Epidermal melanocyte (primary cell): ENCODE measurements at regions not wholly inside any gene's neighbourhood (a gene's known extent, or its start where the extent isn't known, plus 50 kb on each side); places are given as distances from the start of the nearest gene placed in this dataset.
A peak's percentile ranks its signal among the peaks of the same experiment; 100 is the strongest.

ENCODE experiments used
- DNase-seq: peaks from one replicate; pipeline ENCODE4 v3.0.0; 2011; ENCODE audit warnings: low spot score; ENCODE audit not compliant: insufficient read length

GRCh38 chr1:14439015-14439414 lies 159.5 kb upstream of the KAZN start:
- no peak for DNase-seq

GRCh38 chr1:14440166-14440565 lies 158.3 kb upstream of the KAZN start:
- DNase-seq, result no peak

GRCh38 chr1:14440731-14441130 lies 157.8 kb upstream of the KAZN start:
- no peak for DNase-seq

GRCh38 chr1:14441302-14441741 lies 157.2 kb upstream of the KAZN start:
- DNase-seq, result no peak

- no peak for DNase-seq
Measured at GRCh38 chr1:14442669-14443068, 155.8 kb upstream of the KAZN start.

- DNase-seq, result no peak
Measured at GRCh38 chr1:14443164-14443787, 155.2 kb upstream of the KAZN start.

- DNase-seq, result no peak
Measured at GRCh38 chr1:14451217-14451616, 147.3 kb upstream of the KAZN start.

DNA sequence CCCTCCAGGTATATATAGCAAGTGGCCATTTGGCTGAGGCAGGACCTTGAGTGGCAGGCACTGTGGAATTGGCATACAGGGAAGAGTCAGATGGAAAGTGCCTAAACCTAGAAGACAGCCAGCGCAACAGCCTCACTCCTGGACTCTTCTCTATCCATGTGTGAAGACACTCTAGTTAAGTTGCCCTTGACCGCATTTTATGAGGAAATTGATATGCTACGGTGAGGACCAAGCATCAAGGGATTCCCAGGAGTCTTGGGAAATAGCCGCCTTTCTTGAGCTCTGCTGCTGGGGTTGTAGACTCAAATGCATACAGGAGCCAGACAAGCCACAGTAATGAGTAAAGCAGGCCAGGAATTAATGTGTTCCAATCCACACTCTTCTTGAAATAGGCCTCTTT lies 145.9 kb upstream of the KAZN start:
- DNase-seq, result no peak

DNA sequence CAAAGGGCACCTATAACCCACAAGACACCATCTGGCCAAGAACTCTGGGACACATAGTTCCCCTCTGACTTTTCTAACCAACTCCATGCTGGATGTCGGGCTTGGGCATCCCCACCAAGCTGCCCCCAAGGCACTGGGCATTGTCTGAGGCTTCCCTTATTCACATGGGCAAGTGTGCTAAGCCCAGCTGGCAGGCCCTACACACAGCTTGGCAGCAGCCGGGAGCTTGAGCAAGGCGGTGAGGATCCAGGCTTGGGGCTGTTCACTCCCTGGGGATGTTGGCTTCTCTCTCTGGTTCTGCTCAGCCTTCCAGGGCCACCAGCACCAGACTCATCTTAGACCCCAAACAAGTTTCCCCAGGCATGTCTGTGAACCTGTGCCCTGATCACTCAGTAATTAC lies 138.3 kb upstream of the KAZN start:
- DNase-seq, result no peak

- no peak for DNase-seq
Measured at GRCh38 chr1:14462851-14463250, 135.6 kb upstream of the KAZN start.

- no peak for DNase-seq
Measured at GRCh38 chr1:14466006-14466405, 132.5 kb upstream of the KAZN start.

- no peak for DNase-seq
Measured at GRCh38 chr1:14467112-14467511, 131.4 kb upstream of the KAZN start.

GRCh38 chr1:14468751-14469150 lies 129.7 kb upstream of the KAZN start:
- no peak for DNase-seq

DNA sequence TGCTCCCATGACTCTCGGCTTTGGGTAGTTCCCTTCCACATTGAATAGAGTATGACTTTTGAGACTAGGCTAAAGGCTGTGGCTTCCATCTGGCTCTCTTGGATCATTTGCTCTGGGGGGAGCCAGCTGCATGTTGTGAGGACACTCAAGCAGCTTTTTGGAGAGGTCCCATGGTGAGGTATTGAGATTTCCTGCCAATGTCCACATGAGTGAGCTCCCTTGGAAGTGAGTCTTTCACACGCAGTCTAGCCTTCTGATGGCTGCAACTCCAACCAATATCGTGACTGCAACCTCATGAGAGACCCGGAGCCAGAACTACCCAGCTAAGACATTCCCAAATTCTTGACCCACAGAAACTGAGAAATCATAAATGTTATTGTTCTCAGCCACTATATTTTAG lies 127.7 kb upstream of the KAZN start:
- DNase-seq, result no peak

- no peak for DNase-seq
Measured at GRCh38 chr1:14474856-14475255, 123.6 kb upstream of the KAZN start.

DNA sequence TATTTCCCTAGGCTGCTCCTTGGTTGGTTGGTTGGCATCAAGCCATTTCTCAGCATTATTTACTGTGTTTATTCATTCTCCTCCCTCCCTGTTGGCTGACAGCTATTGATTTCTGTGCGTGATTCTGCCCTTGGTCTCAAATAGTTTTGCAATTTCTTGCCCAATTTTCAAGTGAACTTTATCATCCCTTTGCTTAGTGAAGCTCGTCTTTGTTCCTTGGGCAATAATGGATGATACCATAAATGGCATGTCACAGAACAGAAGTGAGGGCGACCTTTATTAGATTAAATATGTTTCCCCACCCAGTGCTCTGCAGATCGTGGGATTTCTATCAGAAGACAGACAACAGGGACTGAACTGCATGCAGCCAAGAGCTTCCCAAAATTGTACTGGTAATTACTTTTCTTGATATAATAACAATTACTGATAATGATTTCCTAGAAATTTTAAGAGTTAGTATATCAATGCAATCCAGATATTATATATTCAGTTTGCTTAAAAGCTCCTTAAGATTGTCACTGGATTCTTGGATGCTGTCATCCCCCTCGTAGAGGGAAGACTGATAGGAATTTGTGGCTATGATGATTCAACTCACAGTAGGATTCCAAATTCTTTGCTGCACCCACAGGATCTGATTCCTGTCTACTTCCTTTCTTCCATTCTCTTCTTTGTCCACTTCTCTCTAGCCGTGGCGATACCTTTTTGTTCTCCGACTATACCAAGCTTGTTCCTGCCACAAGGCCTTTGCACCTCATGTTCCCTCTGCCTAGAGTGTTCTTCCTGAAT lies 122.1 kb upstream of the KAZN start:
- no peak for DNase-seq

DNA sequence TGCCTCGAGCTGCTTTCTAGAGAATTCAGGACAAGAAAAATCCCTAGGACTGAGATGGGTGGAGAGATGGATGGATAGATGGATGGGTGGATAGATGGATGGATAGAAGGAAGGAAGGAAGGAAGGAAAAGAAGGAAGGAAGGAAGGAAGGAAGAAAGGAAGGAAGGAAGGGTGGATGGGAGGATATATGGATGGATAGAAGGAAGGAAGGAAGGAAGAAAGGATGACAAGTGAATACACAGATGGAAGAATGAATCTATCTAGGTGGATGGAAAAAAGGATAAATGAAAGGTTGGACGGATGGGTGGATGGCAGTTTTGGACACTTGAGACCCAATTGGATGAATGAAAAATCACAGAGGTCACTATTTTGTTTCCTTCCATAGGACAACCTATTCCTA lies 120.4 kb upstream of the KAZN start:
- no peak for DNase-seq

- DNase-seq, result no peak
Measured at GRCh38 chr1:14479865-14480264, 118.6 kb upstream of the KAZN start.

- DNase-seq, result no peak
Measured at GRCh38 chr1:14482784-14483450, 115.6 kb upstream of the KAZN start.

DNA sequence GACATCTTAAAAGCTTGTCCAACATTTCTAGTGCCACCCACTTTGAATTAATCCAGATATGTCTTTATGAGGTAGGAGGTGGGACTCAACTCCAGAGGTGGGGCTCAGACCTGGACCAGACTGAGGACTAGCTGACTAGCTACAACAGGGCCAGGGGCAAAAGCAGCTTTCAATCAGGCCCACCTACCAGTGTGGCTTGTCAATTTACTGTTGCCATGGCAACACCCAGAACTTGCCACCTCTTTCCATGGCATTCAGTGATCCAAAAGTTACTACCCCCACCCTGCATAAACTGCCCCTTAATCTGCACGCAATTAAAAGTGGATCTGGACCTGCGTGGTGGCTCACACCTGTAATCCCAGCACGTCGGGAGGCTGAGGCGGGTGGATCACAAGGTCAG lies 113.2 kb upstream of the KAZN start:
- no peak for DNase-seq

- peak; percentile 39 for DNase-seq
Measured at GRCh38 chr1:14486401-14487201, 111.9 kb upstream of the KAZN start.

DNA sequence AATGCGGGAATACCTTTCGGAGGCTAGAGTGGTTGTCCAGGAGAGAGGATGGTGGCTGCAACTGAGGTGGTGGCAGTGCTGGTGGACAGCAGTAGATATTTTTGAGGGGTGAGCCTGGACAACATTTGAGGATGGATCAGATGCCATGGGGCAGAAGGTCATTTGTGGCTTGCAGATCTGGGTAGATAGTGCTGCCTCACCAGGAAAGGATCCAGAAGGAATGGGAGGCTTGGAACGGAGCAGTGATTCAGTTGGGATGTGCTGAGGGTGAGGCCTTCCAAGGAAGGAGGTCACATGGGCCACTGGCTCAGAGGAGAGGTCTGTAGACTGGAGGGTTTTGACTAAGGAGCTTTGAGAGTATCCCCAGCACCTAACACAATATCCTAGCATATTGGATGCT lies 110.8 kb upstream of the KAZN start:
- no peak for DNase-seq
